GM12891 (cell line): ENCODE measurements at regions not wholly inside any gene's neighbourhood (a gene's known extent, or its start where the extent isn't known, plus 50 kb on each side); places are given as distances from the start of the nearest gene placed in this dataset.

Experiments
- PAX5 ChIP-seq: IDR thresholded peaks from 2 replicates; pipeline ENCODE4 v1.6.1; 2011; ENCODE audit warnings: low read length, moderate library complexity, mild to moderate bottlenecking; ENCODE audit not compliant: insufficient read depth, severe bottlenecking
- POLR2A ChIP-seq: IDR thresholded peaks from 2 replicates; pipeline ENCODE4 v1.6.1; 2011; ENCODE audit warnings: low read depth, low read length, control low read depth
- POLR2AphosphoS5 ChIP-seq: IDR thresholded peaks from 2 replicates; pipeline ENCODE4 v1.6.1; 2011; ENCODE audit warnings: low read depth, low read length, control low read depth
- POU2F2 ChIP-seq: IDR thresholded peaks from 2 replicates; pipeline ENCODE4 v1.6.1; 2011; ENCODE audit warnings: low read depth, mild to moderate bottlenecking, control low read depth, low read length, moderate library complexity
- SPI1 ChIP-seq: IDR thresholded peaks from 2 replicates; pipeline ENCODE4 v1.6.1; 2011; ENCODE audit warnings: low read depth, low read length, control low read depth
- TAF1 ChIP-seq: IDR thresholded peaks from 2 replicates; pipeline ENCODE4 v1.6.1; 2011; ENCODE audit warnings: low read depth, low read length, control low read depth

DNA sequence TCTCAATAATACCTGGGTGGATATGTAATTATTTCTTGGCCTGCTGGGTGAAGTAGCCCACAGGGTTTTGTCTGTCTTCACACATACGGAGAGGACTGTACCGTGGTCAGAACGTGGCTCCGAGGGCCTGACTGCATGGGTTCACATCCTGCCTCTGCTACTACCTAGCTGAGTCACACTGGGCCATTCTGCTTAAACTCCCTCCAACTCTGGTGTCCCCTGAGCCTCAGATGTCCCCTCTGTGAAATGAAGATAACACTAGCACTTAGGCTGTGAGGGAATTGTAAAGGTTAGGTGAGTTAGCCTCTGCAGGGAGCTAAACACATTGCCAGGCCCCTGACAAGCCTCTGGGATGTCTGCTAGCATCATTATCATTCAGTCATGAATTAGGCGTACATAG is 120.1 kb upstream of the NABP1 start:
- TF ChIP-seq PAX5: no peak
- no peak for TF ChIP-seq POLR2A
- TF ChIP-seq POLR2AphosphoS5: no peak
- no peak for TF ChIP-seq TAF1
- no peak for TF ChIP-seq POU2F2
- TF ChIP-seq SPI1: no peak
